Gastrocnemius medialis (tissue), 4 donors: ENCODE measurements at regions not wholly inside any gene's neighbourhood (a gene's known extent, or its start where the extent isn't known, plus 50 kb on each side); places are given as distances from the start of the nearest gene placed in this dataset.

Experiments
- POLR2A ChIP-seq, 2 donors: fragments of 450-650 bp; IDR thresholded peaks; one replicate each; pipeline ENCODE4 v1.6.1; 2017; ENCODE audit warnings: antibody characterized with exemption in 2 of 2, mild to moderate bottlenecking in 2 of 2, moderate library complexity in 2 of 2
- TF ChIP-seq, protein P1 (sequence below), 5 experiments: fragments of 450-650 bp in 3 of 5; fragments of 200-600 bp in 2 of 5; sonication (generic) in 2 of 5; IDR thresholded peaks in 4 of 5; conservative IDR thresholded peaks in 1 of 5; 1 replicate in 4 of 5; 2 replicates in 1 of 5; pipeline ENCODE4 v1.5.1; 2016 to 2019; ENCODE audit warnings: antibody characterized with exemption in 5 of 5, mild to moderate bottlenecking in 3 of 5, moderate library complexity in 3 of 5

DNA sequence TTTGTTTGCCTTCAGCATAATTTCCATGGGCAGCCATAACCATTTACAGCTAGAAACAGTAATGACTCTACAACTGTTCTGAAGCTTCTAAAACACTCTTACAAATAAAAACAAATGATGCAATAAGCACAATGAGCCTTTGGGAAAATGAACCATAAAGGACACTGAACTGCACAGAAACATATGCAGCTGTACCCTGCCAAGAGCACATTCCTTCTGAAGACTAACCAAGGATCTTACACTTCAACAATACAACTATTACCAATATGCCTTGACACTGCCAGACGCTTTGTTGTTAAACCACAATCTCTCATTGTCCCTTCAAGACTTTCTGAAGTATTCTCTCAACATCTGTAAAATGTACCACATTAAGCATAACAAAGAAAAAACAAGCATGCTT is 104.2 kb upstream of the HMHB1 start:
- TF ChIP-seq, protein P1, sequence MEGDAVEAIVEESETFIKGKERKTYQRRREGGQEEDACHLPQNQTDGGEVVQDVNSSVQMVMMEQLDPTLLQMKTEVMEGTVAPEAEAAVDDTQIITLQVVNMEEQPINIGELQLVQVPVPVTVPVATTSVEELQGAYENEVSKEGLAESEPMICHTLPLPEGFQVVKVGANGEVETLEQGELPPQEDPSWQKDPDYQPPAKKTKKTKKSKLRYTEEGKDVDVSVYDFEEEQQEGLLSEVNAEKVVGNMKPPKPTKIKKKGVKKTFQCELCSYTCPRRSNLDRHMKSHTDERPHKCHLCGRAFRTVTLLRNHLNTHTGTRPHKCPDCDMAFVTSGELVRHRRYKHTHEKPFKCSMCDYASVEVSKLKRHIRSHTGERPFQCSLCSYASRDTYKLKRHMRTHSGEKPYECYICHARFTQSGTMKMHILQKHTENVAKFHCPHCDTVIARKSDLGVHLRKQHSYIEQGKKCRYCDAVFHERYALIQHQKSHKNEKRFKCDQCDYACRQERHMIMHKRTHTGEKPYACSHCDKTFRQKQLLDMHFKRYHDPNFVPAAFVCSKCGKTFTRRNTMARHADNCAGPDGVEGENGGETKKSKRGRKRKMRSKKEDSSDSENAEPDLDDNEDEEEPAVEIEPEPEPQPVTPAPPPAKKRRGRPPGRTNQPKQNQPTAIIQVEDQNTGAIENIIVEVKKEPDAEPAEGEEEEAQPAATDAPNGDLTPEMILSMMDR (IDR thresholded peaks at IDR 0.05 in 4 of 5, conservative IDR thresholded peaks at IDR 0.05 in 1 of 5), result no peak
- no peak for TF ChIP-seq POLR2A (IDR thresholded peaks at IDR 0.05)
